ENCODE measurements at regions not wholly inside any gene's neighbourhood (a gene's known extent, or its start where the extent isn't known, plus 50 kb on each side); places are given as distances from the start of the nearest gene placed in this dataset.

DNA sequence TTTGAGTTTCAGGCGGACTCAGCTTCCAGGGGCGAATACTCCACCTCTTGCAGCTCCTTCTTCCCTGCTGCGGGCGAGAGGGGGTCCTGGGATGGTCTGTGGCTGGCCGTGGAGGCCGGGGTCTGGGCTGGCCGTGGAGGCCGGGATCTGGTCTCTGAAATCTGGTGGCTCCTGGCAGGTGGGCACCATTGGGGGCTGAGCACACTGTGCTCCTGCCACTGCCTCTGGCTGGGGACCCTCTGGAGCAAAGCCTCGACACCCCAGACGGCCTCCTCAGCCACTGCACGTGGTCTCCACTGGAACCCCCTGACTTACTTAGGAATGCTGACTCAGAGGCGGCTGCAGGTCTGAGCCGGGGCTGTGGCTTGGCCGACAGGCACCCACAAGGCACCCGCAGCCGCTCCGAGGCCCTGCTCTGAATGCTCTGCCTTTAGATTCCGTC, 100.1 kb upstream of the ALKAL2 start:
- Histone ChIP-seq H3K79me2 (ENCODE audit: insufficient read depth, low read length) (no peaks in the 10 kb centered on the region), H3K9ac (ENCODE audit: insufficient read depth, low read depth, low read length) (no peak overlapping the region), H3K9me3 (ENCODE audit: low read length) (peaks cover 10% of the 10 kb centered on the region; the same call in 1 of the 2 replicates), H3K27me3 (ENCODE audit: control insufficient read depth in 1 of 2, insufficient read depth in 2 of 2, low read length in 2 of 2) (peaks cover 5 to 46% of the 10 kb centered on the region in 2 experiments; a peak in 4 of 5 replicates), H3K4me1 (ENCODE audit: insufficient read depth, low read length) (no peaks in the 10 kb centered on the region), H3K4me2 (ENCODE audit: low read depth, low read length) (no peak overlapping the region), H3K4me3 (replicated peaks in 1 of 3; ENCODE audit: insufficient read depth in 1 of 3, low read depth in 2 of 3, low read length in 3 of 3) (no peak overlapping the region), H3K36me3 (replicated peaks in 1 of 2; ENCODE audit: control insufficient read depth in 1 of 2, insufficient read depth in 2 of 2, low read length in 2 of 2) (no peaks in the 10 kb centered on the region), H3K27ac (ENCODE audit: extremely low read length, insufficient read depth, low read length) (no peak overlapping the region), H4K20me1 (ENCODE audit: insufficient read depth, low read length) (no peaks in the 10 kb centered on the region), H2AFZ (ENCODE audit: low read length) (no peak overlapping the region)
- intact Hi-C loops (cut with micrococcal nuclease; ENCODE audit: unreplicated experiment) (loop anchor here (2.0 kb wide), 1 partner anchor 53 kb away; no protein-coding TSS in a partner anchor), in situ Hi-C loops (cut with HindIII; ENCODE audit: extremely low pct_ligation_motif_present, low pct_unique_long_range_greater_than_20kb) (no loop called here)
- POLR2A ChIA-PET, result no interaction called here
- ATAC-seq (no peak), DNase-seq (ENCODE audit: low spot score) (no peak), FAIRE-seq (no peak)
- CTCF ChIA-PET (ENCODE audit: low intra/inter-chr PET ratio, low total read pairs), result no interaction called here
- TF ChIP-seq ZNF678 (CRISPR knock-in tag; IDR thresholded peaks at IDR 0.05) (no peak), JARID2 (CRISPR knock-in tag; IDR thresholded peaks at IDR 0.05; ENCODE audit: insufficient replicate concordance) (no peak)
- TF ChIP-seq, protein P1, sequence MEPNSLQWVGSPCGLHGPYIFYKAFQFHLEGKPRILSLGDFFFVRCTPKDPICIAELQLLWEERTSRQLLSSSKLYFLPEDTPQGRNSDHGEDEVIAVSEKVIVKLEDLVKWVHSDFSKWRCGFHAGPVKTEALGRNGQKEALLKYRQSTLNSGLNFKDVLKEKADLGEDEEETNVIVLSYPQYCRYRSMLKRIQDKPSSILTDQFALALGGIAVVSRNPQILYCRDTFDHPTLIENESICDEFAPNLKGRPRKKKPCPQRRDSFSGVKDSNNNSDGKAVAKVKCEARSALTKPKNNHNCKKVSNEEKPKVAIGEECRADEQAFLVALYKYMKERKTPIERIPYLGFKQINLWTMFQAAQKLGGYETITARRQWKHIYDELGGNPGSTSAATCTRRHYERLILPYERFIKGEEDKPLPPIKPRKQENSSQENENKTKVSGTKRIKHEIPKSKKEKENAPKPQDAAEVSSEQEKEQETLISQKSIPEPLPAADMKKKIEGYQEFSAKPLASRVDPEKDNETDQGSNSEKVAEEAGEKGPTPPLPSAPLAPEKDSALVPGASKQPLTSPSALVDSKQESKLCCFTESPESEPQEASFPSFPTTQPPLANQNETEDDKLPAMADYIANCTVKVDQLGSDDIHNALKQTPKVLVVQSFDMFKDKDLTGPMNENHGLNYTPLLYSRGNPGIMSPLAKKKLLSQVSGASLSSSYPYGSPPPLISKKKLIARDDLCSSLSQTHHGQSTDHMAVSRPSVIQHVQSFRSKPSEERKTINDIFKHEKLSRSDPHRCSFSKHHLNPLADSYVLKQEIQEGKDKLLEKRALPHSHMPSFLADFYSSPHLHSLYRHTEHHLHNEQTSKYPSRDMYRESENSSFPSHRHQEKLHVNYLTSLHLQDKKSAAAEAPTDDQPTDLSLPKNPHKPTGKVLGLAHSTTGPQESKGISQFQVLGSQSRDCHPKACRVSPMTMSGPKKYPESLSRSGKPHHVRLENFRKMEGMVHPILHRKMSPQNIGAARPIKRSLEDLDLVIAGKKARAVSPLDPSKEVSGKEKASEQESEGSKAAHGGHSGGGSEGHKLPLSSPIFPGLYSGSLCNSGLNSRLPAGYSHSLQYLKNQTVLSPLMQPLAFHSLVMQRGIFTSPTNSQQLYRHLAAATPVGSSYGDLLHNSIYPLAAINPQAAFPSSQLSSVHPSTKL (CRISPR knock-in tag; IDR thresholded peaks at IDR 0.05), result no peak
- TF ChIP-seq, protein P2, sequence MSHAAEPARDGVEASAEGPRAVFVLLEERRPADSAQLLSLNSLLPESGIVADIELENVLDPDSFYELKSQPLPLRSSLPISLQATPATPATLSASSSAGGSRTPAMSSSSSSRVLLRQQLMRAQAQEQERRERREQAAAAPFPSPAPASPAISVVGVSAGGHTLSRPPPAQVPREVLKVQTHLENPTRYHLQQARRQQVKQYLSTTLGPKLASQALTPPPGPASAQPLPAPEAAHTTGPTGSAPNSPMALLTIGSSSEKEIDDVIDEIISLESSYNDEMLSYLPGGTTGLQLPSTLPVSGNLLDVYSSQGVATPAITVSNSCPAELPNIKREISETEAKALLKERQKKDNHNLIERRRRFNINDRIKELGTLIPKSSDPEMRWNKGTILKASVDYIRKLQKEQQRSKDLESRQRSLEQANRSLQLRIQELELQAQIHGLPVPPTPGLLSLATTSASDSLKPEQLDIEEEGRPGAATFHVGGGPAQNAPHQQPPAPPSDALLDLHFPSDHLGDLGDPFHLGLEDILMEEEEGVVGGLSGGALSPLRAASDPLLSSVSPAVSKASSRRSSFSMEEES (CRISPR knock-in tag; IDR thresholded peaks at IDR 0.05), result no peak
- no TSS peak for BruUV-seq (replicated peaks)
- 24% methylated on average over 15 of the region's 18 CpGs for WGBS (ENCODE audit: low lambda C conversion rate)

Data from HepG2 (cell line).